T follicular helper cell (primary cell): ENCODE measurements at regions not wholly inside any gene's neighbourhood (a gene's known extent, or its start where the extent isn't known, plus 50 kb on each side); places are given as distances from the start of the nearest gene placed in this dataset.
"Not testable (repeated sequence)": the region's sequence is repeated elsewhere in the genome, so short reads cannot be mapped to it uniquely, and the experiment has no call there.

ENCODE experiments used
- DNase-seq: peaks from one replicate; pipeline ENCODE4 v3.0.0-alpha.2; 2020; ENCODE audit warnings: low read depth

- DNase-seq = no peak
These were observed 87.2 kb upstream of the IVNS1ABP start for GRCh38 chr1:185404291-185404690.

GRCh38 chr1:185402930-185403329 lies 85.9 kb upstream of the IVNS1ABP start:
- no peak for DNase-seq

GRCh38 chr1:185401019-185401418 lies 84.0 kb upstream of the IVNS1ABP start:
- no peak for DNase-seq

- no peak for DNase-seq
These were observed 83.0 kb upstream of the IVNS1ABP start for GRCh38 chr1:185400052-185400451.

GRCh38 chr1:185398599-185398998 lies 81.6 kb upstream of the IVNS1ABP start:
- no peak for DNase-seq

- DNase-seq = no peak
These were observed 81.0 kb upstream of the IVNS1ABP start for GRCh38 chr1:185398022-185398421.

- DNase-seq = no peak
These were observed 80.1 kb upstream of the IVNS1ABP start for GRCh38 chr1:185397183-185397582.

GRCh38 chr1:185396126-185396525 lies 79.1 kb upstream of the IVNS1ABP start:
- DNase-seq = no peak

- no peak for DNase-seq
These were observed 76.8 kb upstream of the IVNS1ABP start for GRCh38 chr1:185393815-185394214.

- no peak for DNase-seq
These were observed 76.2 kb upstream of the IVNS1ABP start for GRCh38 chr1:185393205-185393604.

- no peak for DNase-seq
These were observed 71.8 kb upstream of the IVNS1ABP start for GRCh38 chr1:185388815-185389214.

- no peak for DNase-seq
These were observed 71.3 kb upstream of the IVNS1ABP start for GRCh38 chr1:185388346-185388745.

GRCh38 chr1:185385991-185386390 lies 68.9 kb upstream of the IVNS1ABP start:
- no peak for DNase-seq

GRCh38 chr1:185383805-185384204 lies 66.8 kb upstream of the IVNS1ABP start:
- not testable (repeated sequence) for DNase-seq

GRCh38 chr1:185377831-185378230 lies 60.8 kb upstream of the IVNS1ABP start:
- DNase-seq = no peak

GRCh38 chr1:185376840-185377635 lies 60.0 kb upstream of the IVNS1ABP start:
- DNase-seq = no peak

- no peak for DNase-seq
These were observed 59.2 kb upstream of the IVNS1ABP start for GRCh38 chr1:185376288-185376687.

GRCh38 chr1:185375583-185375982 lies 58.5 kb upstream of the IVNS1ABP start:
- no peak for DNase-seq

- DNase-seq = no peak
These were observed 56.9 kb upstream of the IVNS1ABP start for GRCh38 chr1:185373813-185374529.

GRCh38 chr1:185369786-185370185 lies 52.7 kb upstream of the IVNS1ABP start:
- no peak for DNase-seq

- no peak for DNase-seq
These were observed 52.0 kb upstream of the IVNS1ABP start for GRCh38 chr1:185368913-185369491.

- no peak for DNase-seq
These were observed 51.3 kb upstream of the IVNS1ABP start for GRCh38 chr1:185368313-185368855.

- DNase-seq = no peak
These were observed 50.2 kb upstream of the IVNS1ABP start for GRCh38 chr1:185367218-185367617.
